Nephron progenitor cell (in vitro differentiated cells): ENCODE measurements at regions not wholly inside any gene's neighbourhood (a gene's known extent, or its start where the extent isn't known, plus 50 kb on each side); places are given as distances from the start of the nearest gene placed in this dataset.

Source experiments
- DNase-seq: peaks from one replicate; pipeline ENCODE4 v3.0.0; 2021
- H3K27ac Mint-ChIP-seq: 2 replicates; pipeline ENCODE4 v1.8.0; 2021; ENCODE audit warnings: mild to moderate bottlenecking, moderate library complexity, mixed read lengths
- H3K27me3 Mint-ChIP-seq: 2 replicates; pipeline ENCODE4 v1.8.0; 2021; ENCODE audit warnings: mild to moderate bottlenecking, low read depth, mixed read lengths; ENCODE audit not compliant: poor library complexity
- H3K36me3 Mint-ChIP-seq: 2 replicates; pipeline ENCODE4 v1.8.0; 2021; ENCODE audit warnings: low read depth, mixed read lengths
- H3K4me1 Mint-ChIP-seq: 2 replicates; pipeline ENCODE4 v1.8.0; 2021; ENCODE audit warnings: mixed read lengths
- H3K4me3 Mint-ChIP-seq: 2 replicates; pipeline ENCODE4 v1.8.0; 2021; ENCODE audit warnings: mild to moderate bottlenecking, moderate library complexity, mixed read lengths
- H3K9me3 Mint-ChIP-seq: 2 replicates; pipeline ENCODE4 v1.8.0; 2021; ENCODE audit warnings: mild to moderate bottlenecking, moderate library complexity, mixed read lengths
- TF ChIP-seq, protein P1 (sequence below): fragments of 200-600 bp; sonication (generic); IDR thresholded peaks from 2 replicates; pipeline ENCODE4 v1.5.0; 2021; ENCODE audit warnings: antibody characterized with exemption

DNA sequence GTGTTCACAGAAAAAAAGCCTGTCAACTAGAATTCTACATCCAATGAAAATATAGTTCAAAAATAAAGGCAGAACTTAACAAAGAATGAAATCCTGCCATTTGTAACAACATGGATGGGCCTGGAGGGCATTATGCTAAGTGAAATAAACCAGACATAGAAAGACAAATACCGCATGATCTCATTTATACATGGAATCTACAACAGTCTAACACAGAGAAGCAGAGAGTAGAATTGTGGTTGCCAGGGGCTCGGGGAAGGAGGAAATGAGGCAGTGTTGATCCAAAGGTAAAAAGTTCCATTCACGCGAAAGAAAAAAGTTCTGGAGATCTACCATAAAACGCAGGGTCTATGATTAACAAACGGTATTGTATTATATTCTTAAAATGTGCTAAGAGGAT is 282.6 kb downstream of the MRPL39 start:
- TF ChIP-seq, protein P1, sequence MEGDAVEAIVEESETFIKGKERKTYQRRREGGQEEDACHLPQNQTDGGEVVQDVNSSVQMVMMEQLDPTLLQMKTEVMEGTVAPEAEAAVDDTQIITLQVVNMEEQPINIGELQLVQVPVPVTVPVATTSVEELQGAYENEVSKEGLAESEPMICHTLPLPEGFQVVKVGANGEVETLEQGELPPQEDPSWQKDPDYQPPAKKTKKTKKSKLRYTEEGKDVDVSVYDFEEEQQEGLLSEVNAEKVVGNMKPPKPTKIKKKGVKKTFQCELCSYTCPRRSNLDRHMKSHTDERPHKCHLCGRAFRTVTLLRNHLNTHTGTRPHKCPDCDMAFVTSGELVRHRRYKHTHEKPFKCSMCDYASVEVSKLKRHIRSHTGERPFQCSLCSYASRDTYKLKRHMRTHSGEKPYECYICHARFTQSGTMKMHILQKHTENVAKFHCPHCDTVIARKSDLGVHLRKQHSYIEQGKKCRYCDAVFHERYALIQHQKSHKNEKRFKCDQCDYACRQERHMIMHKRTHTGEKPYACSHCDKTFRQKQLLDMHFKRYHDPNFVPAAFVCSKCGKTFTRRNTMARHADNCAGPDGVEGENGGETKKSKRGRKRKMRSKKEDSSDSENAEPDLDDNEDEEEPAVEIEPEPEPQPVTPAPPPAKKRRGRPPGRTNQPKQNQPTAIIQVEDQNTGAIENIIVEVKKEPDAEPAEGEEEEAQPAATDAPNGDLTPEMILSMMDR = no peak
- Mint-ChIP-seq H3K4me3 (no peak overlapping the region), H3K36me3 (no peaks in the 10 kb centered on the region), H3K4me1 (peaks cover 5% of the 10 kb centered on the region), H3K9me3 (no peaks in the 10 kb centered on the region), H3K27me3 (no peaks in the 10 kb centered on the region), H3K27ac (no peak overlapping the region)
- no peak for DNase-seq

DNA sequence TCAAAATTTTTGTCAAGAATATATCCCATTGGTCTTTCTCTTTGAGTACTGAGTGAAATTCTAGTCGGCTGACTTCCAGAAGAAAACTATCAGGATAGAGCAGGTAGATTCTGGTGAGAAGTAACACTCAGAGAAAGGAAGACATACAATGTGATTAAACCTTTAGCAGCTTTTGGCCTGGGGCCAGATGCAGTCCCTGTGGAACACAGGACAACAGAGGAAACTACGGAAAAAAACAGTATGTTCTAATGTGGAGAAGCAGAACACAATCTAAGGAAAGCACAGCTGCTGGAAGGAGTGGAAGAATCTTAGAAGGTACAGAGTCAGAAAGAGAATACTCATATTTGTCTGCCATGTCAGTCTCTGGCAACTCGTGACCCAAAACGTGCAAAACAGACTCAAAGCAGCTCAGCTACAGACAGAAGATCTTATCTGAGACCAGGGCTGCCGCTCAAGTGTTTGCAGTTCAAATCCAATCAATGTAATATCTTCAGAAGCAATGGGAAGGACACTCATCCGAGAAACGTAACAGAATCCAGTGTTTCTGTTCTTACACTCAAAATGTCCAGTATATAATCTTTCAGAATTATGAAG is 283.8 kb downstream of the MRPL39 start:
- no peak for DNase-seq
- Mint-ChIP-seq H3K27ac (no peak overlapping the region), H3K4me3 (no peak overlapping the region), H3K36me3 (no peaks in the 10 kb centered on the region), H3K4me1 (peaks cover 5% of the 10 kb centered on the region), H3K9me3 (no peaks in the 10 kb centered on the region), H3K27me3 (no peaks in the 10 kb centered on the region)
- TF ChIP-seq, protein P1 = no peak

GRCh38 chr21:25314247-25314646 is 293.0 kb downstream of the MRPL39 start:
- peaks cover 4% of the 10 kb centered on the region for H3K27me3 Mint-ChIP-seq

GRCh38 chr21:25313829-25314228 is 293.5 kb downstream of the MRPL39 start:
- Mint-ChIP-seq H3K4me1 (no peaks in the 10 kb centered on the region), H3K36me3 (no peaks in the 10 kb centered on the region), H3K27me3 (peaks cover 4% of the 10 kb centered on the region), H3K4me3 (no peak overlapping the region), H3K27ac (no peak overlapping the region), H3K9me3 (peaks cover 10% of the 10 kb centered on the region)
- TF ChIP-seq, protein P1 = no peak
- DNase-seq = no peak

More at GRCh38 chr21:25314247-25314646, 293.0 kb downstream of the MRPL39 start:
- no peak for DNase-seq
- Mint-ChIP-seq H3K4me1 (no peaks in the 10 kb centered on the region), H3K9me3 (peaks cover 6% of the 10 kb centered on the region), H3K4me3 (no peak overlapping the region), H3K36me3 (no peaks in the 10 kb centered on the region), H3K27ac (no peak overlapping the region)
- TF ChIP-seq, protein P1 = no peak

DNA sequence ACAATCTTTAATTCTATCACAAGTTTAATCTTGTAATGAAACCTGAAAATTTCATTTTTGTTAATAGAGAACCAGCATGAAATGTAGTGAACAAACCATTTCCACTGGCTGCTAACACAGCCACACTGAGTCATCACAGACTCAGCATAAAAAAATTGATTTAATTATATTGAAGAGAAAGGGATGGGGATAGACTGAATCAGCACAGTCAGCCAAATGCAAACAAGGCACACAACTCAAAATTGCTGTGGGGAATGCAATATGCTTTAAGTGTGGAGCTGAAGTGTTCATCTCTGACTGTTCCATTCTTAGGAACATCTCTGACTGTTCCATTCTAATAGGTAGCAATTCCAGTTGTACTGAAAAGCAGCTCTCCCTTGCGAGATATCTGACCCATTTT is 299.8 kb downstream of the MRPL39 start:
- Mint-ChIP-seq H3K4me3 (no peak overlapping the region), H3K9me3 (peaks cover 11% of the 10 kb centered on the region), H3K27me3 (no peaks in the 10 kb centered on the region), H3K4me1 (no peaks in the 10 kb centered on the region), H3K36me3 (no peaks in the 10 kb centered on the region), H3K27ac (no peak overlapping the region)
- TF ChIP-seq, protein P1 = no peak
- DNase-seq = no peak

GRCh38 chr21:25304611-25305010 is 302.7 kb downstream of the MRPL39 start:
- Mint-ChIP-seq H3K9me3 (peaks cover 9% of the 10 kb centered on the region), H3K27me3 (no peaks in the 10 kb centered on the region), H3K36me3 (no peaks in the 10 kb centered on the region), H3K4me3 (no peak overlapping the region), H3K4me1 (no peaks in the 10 kb centered on the region), H3K27ac (no peak overlapping the region)
- TF ChIP-seq, protein P1 = no peak
- DNase-seq = no peak
